HG02610 (cell line): ENCODE measurements at regions not wholly inside any gene's neighbourhood (a gene's known extent, or its start where the extent isn't known, plus 50 kb on each side); places are given as distances from the start of the nearest gene placed in this dataset.
"Not testable (repeated sequence)": the region's sequence is repeated elsewhere in the genome, so short reads cannot be mapped to it uniquely, and the experiment has no call there.

Experiments
- ATAC-seq: cut with Tn5 transposase; IDR thresholded peaks from one replicate; pipeline ENCODE4 v1.9.1; 2021; ENCODE audit warnings: mild to moderate bottlenecking, moderate library complexity; ENCODE audit not compliant: unreplicated experiment

DNA sequence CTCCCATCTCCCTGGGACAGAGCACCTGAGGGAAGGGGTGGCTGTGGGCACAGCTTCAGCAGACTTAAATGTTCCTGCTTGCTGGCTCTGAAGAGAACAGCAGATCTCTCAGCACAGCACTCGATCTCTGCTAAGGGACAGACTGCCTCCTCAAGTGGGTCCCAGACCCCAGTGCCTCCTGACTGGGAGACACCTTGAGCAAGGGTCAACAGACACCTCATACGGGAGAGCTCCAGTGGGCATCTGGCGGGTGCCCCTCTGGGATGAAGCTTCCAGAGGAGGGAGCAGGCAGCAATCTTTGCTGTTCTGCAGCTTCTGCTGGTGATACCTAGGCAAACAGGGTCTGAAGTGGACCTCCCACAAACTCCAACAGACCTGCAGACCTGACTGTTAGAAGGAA lies 436.7 kb upstream of the CHRM2 start:
- ATAC-seq: not testable (repeated sequence)

DNA sequence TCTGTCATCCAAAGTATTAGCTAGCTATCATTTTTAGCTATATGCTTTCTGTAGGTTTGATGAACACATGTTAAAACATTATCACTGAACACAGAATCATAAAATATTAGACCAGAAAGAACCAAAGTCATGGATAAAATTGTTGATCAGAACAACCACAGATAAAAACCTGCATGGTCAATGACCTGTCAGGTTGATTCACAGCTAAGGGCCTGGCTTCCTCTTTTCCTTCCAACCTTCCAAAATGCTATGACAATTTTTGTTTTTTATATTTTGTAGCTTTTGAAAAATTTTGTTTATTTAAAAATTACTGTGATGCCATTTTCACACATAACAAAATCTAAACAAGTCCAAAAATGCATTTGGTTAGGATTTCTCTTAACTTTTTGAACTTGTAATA lies 444.4 kb upstream of the CHRM2 start:
- no peak for ATAC-seq

DNA sequence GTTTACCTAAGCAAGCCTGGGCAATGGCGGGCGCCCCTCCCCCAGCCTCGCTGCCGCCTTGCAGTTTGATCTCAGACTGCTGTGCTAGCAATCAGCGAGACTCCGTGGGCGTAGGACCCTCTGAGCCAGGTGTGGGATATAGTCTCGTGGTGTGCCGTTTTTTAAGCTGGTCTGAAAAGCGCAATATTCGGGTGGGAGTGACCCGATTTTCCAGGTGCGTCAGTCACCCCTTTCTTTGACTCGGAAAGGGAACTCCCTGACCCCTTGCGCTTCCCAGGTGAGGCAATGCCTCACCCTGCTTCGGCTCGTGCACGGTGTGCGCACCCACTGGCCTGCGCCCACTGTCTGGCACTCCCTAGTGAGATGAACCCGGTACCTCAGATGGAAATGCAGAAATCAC lies 442.6 kb upstream of the MTPN start:
- not testable (repeated sequence) for ATAC-seq

DNA sequence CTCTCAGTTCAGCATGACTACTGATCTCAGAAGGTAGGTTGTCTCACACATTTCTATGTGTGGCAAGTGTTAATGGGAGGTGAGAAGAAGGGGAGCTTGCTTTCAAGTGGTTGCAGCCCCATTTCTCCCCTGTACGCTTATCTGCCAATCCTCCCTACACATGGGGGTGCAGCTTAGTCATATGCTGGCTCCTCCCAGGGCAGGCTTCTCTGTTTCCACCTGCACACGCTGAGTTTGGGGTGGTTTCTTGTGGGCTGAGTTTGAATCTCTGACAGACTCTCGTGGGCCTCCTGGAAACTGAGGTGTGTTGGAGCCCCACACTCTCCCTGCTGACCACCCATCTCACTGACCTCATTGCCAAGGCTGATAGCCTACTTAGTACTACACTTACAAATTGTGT lies 435.8 kb upstream of the MTPN start:
- no peak for ATAC-seq

GRCh38 chr7:136405931-136406777 lies 429.0 kb upstream of the MTPN start:
- ATAC-seq: peak; percentile 92

GRCh38 chr7:136403591-136403990 lies 426.4 kb upstream of the MTPN start:
- ATAC-seq: no peak

- ATAC-seq: no peak
Measured at GRCh38 chr7:136400877-136401276, 423.7 kb upstream of the MTPN start.

GRCh38 chr7:136399385-136399784 lies 422.2 kb upstream of the MTPN start:
- ATAC-seq: no peak

DNA sequence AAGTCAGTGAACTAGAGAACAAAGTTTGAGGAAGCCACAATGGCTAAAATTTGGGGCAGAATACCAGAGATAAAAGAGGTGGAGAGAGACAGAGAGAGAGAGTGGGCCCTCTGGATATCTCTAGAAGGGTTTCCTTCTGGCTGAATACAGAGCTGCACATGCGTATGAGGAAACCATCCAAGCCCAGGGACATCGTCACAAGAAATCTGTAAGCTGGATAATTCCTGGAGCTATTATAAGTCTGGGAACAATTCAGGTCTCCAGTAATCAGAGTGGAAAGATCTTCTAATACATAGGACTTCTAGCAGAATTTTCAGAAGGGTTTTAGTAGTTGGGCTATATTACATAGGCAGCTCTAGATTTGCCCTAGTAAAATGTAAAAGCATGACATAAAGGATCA lies 415.7 kb upstream of the MTPN start:
- no peak for ATAC-seq

DNA sequence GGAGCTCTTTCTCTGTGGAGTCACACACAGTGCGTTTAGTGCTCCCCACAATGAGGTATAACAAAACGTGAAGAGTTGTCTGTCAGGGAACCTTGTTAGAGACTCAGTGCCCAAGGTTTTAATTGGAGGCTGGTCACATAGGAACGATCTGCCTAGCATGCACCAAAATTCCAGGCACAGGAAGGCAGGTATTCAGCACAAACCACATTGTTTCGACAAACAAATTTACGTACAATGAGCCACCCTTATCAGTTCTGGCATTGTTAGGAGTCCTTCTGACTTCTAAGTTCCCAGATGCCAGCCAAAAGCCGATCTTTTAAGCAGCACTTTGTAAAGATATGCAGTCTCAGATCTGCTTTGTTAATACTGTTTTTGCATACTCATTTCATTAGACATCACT lies 414.2 kb upstream of the MTPN start:
- ATAC-seq: no peak

- ATAC-seq: no peak
Measured at GRCh38 chr7:136389933-136390332, 412.8 kb upstream of the MTPN start.

GRCh38 chr7:136386876-136387275 lies 409.7 kb upstream of the MTPN start:
- no peak for ATAC-seq

- ATAC-seq: not testable (repeated sequence)
Measured at GRCh38 chr7:136371409-136371808, 394.2 kb upstream of the MTPN start.

DNA sequence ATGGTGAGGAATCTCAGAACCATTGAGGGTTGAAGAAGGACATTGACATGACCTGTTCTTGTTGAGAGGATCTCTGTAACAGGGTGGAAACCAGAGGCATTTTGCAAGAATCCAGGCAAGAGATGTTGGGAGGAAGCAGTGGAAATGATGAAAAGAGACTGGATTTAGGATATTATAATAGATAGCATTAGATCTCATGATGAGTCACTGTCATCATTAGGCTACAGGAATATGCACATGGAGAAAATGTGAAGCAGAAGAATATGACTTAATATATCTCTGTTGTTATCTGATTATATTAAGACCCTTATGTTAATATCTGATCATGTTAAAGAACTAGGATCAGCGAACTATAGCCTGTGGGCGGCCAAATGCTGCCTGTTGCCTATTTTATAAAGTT lies 393.0 kb upstream of the MTPN start:
- ATAC-seq: no peak

DNA sequence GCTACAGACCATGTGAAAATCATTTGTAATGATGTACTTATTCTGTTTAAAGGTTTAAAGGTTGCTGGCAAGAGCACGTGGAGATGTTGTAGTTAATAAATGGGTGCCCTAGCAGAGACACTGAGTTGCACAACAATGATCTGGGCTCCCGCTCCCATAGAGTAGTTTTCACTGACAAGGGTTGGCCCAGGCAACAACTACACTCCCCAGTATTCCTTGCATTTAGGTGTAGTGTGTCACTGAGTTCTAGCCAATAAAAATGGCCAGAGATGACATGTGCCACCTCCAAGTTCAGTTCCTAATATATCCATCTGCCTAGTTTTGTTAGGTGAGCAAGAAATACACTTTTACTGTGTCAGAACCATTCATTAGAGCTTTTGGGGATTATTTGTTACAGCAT lies 392.1 kb upstream of the MTPN start:
- ATAC-seq: no peak

DNA sequence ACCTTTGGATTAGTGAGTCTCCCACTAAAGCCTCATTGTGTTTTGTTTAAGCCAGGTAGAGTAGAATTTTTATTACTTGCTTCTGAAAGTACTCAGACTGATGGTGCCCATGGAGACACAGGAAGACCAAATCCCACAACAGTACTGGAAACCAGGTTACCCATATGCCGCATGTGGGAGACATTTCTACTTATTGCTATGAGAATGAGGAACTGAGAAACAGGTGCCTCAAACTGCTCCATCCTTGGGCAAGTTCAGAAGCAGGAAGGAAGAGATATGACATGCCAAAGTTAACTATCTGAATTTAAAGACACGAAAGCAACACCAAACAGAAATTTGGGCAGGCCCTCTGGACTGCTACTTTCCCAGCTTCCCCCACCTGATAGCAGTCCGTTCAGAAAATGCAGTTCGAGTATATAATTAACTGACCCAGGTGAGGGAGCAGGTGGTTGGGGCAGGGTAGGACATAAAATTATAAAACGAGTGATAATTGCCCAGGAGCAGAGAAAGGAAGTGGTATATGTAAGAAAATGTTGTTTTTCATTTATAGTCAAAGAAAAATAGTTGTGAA lies 382.3 kb upstream of the MTPN start:
- peak; percentile 97 for ATAC-seq

DNA sequence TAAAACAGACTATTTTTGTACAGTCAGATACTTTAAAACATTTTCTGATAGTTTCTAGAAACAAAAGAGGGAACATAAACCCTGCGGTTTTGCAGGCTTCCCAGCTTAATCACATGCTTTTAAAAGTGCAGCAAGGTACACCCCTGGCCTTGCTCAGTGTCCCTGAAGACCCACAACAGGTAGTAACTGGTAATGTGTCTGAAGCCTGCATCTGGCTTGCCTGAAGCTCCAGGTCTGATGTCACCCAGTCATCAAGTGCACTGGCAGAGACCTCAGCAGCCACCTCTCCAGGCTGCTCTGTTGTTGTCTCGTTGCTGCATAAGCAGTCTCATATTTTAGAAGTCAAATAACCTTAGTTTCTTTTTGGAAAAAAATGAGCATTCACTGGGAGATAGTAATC lies 376.1 kb upstream of the MTPN start:
- ATAC-seq: no peak

GRCh38 chr7:136348542-136349192 lies 371.5 kb upstream of the MTPN start:
- ATAC-seq: no peak

- no peak for ATAC-seq
Measured at GRCh38 chr7:136348142-136348541, 371.0 kb upstream of the MTPN start.

- ATAC-seq: no peak
Measured at GRCh38 chr7:136347488-136347887, 370.3 kb upstream of the MTPN start.

DNA sequence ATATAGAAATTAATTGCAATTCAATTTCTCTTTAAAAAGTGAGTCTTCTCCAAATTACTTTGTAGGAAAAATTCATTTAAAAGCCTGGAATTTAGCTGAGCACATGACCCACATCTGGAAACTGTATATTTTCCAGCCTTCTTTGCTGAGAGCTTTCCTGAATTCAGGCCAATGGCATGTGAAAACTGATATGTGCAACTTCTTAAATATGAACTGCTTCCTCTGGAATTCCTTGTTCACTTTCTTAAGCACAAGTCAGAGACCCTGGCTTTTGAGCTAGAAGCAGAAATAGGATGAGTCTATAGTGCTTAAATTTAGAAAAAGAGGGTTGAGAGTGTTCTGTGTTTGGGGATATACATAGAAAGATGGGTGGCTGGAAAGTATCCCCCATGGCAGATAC lies 365.1 kb upstream of the MTPN start:
- no peak for ATAC-seq

GRCh38 chr7:136339464-136339863 lies 362.3 kb upstream of the MTPN start:
- ATAC-seq: no peak
